Skeletal muscle satellite cell (primary cell): ENCODE measurements at regions not wholly inside any gene's neighbourhood (a gene's known extent, or its start where the extent isn't known, plus 50 kb on each side); places are given as distances from the start of the nearest gene placed in this dataset.
"Not testable (repeated sequence)": the region's sequence is repeated elsewhere in the genome, so short reads cannot be mapped to it uniquely, and the experiment has no call there.

ENCODE experiments used
- H3K27me3 ChIP-seq: 2 replicates; pipeline ENCODE4 v1.7.0; 2013; ENCODE audit warnings: low read length; ENCODE audit not compliant: control insufficient read depth, insufficient read depth
- H3K36me3 ChIP-seq: 2 replicates; pipeline ENCODE4 v1.7.0; 2013; ENCODE audit warnings: mild to moderate bottlenecking, control low read depth, low read length; ENCODE audit not compliant: insufficient read depth
- H3K4me1 ChIP-seq: 2 replicates; pipeline ENCODE4 v1.7.0; 2013; ENCODE audit warnings: low read length; ENCODE audit not compliant: control insufficient read depth, insufficient read depth
- H3K4me2 ChIP-seq: 2 replicates; pipeline ENCODE4 v1.7.0; 2013; ENCODE audit warnings: mild to moderate bottlenecking, low read length
- H3K4me3 ChIP-seq: 2 replicates; pipeline ENCODE4 v1.7.0; 2013; ENCODE audit warnings: low read length
- H3K9ac ChIP-seq: 2 replicates; pipeline ENCODE4 v1.7.0; 2013; ENCODE audit warnings: mild to moderate bottlenecking, low read depth, low read length, moderate library complexity
- H3K9me3 ChIP-seq: replicated peaks from 2 replicates; pipeline ENCODE4 v1.7.0; 2013; ENCODE audit warnings: mild to moderate bottlenecking, control low read depth, low read length

GRCh38 chr14:38693423-38693822 lies 409.6 kb downstream of the SEC23A start:
- no peak overlapping the region for H3K4me3 ChIP-seq
- no peak overlapping the region for H3K4me2 ChIP-seq
- no peaks in the 10 kb centered on the region for H3K9me3 ChIP-seq
- no peaks in the 10 kb centered on the region for H3K36me3 ChIP-seq
- no peaks in the 10 kb centered on the region for H3K4me1 ChIP-seq
- no peaks in the 10 kb centered on the region for H3K27me3 ChIP-seq
- no peak overlapping the region for H3K9ac ChIP-seq

- Histone ChIP-seq H3K4me1 (no peaks in the 10 kb centered on the region), H3K9me3 (no peaks in the 10 kb centered on the region), H3K4me3 (no peak overlapping the region), H3K36me3 (no peaks in the 10 kb centered on the region), H3K4me2 (no peak overlapping the region), H3K27me3 (no peaks in the 10 kb centered on the region), H3K9ac (no peak overlapping the region)
Measured at GRCh38 chr14:38669027-38669426, 413.1 kb upstream of the CLEC14A start.

- no peak overlapping the region for H3K9ac ChIP-seq
- H3K4me3 ChIP-seq: no peak overlapping the region
- no peaks in the 10 kb centered on the region for H3K36me3 ChIP-seq
- H3K4me1 ChIP-seq: no peaks in the 10 kb centered on the region
- peaks cover 4% of the 10 kb centered on the region for H3K27me3 ChIP-seq
- H3K4me2 ChIP-seq: no peak overlapping the region
- H3K9me3 ChIP-seq: no peaks in the 10 kb centered on the region
Measured at GRCh38 chr14:38663382-38663781, 407.5 kb upstream of the CLEC14A start.

GRCh38 chr14:38662781-38663180 lies 406.9 kb upstream of the CLEC14A start:
- H3K4me3 ChIP-seq: no peak overlapping the region
- no peaks in the 10 kb centered on the region for H3K4me1 ChIP-seq
- H3K36me3 ChIP-seq: no peaks in the 10 kb centered on the region
- no peak overlapping the region for H3K9ac ChIP-seq
- H3K9me3 ChIP-seq: no peaks in the 10 kb centered on the region
- H3K4me2 ChIP-seq: no peak overlapping the region
- peaks cover 4% of the 10 kb centered on the region for H3K27me3 ChIP-seq

GRCh38 chr14:38646391-38646790 lies 390.5 kb upstream of the CLEC14A start:
- Histone ChIP-seq H3K9me3 (no peaks in the 10 kb centered on the region), H3K9ac (no peak overlapping the region), H3K4me1 (no peaks in the 10 kb centered on the region), H3K27me3 (no peaks in the 10 kb centered on the region), H3K36me3 (no peaks in the 10 kb centered on the region), H3K4me2 (no peak overlapping the region), H3K4me3 (no peak overlapping the region)

GRCh38 chr14:38634913-38635312 lies 379.0 kb upstream of the CLEC14A start:
- not testable (repeated sequence) for H3K9ac ChIP-seq, H3K9me3 ChIP-seq, H3K4me3 ChIP-seq, H3K4me1 ChIP-seq, H3K36me3 ChIP-seq, H3K4me2 ChIP-seq, H3K27me3 ChIP-seq

- H3K36me3 ChIP-seq: no peaks in the 10 kb centered on the region
- H3K4me2 ChIP-seq: no peak overlapping the region
- peaks cover 3% of the 10 kb centered on the region for H3K27me3 ChIP-seq
- H3K4me1 ChIP-seq: no peaks in the 10 kb centered on the region
- H3K9ac ChIP-seq: no peak overlapping the region
- no peaks in the 10 kb centered on the region for H3K9me3 ChIP-seq
- no peak overlapping the region for H3K4me3 ChIP-seq
Measured at GRCh38 chr14:38629412-38629811, 373.5 kb upstream of the CLEC14A start.

GRCh38 chr14:38627163-38627562 lies 371.3 kb upstream of the CLEC14A start:
- no peaks in the 10 kb centered on the region for H3K9me3 ChIP-seq
- H3K4me2 ChIP-seq: no peak overlapping the region
- H3K36me3 ChIP-seq: no peaks in the 10 kb centered on the region
- no peak overlapping the region for H3K4me3 ChIP-seq
- H3K4me1 ChIP-seq: no peaks in the 10 kb centered on the region
- H3K9ac ChIP-seq: no peak overlapping the region
- H3K27me3 ChIP-seq: peaks cover 3% of the 10 kb centered on the region

- Histone ChIP-seq H3K4me3 (no peak overlapping the region), H3K4me1 (no peaks in the 10 kb centered on the region), H3K4me2 (no peak overlapping the region), H3K9me3 (no peaks in the 10 kb centered on the region), H3K27me3 (no peaks in the 10 kb centered on the region), H3K36me3 (no peaks in the 10 kb centered on the region), H3K9ac (no peak overlapping the region)
Measured at GRCh38 chr14:38623661-38624060, 367.8 kb upstream of the CLEC14A start.

- no peaks in the 10 kb centered on the region for H3K9me3 ChIP-seq
- H3K4me3 ChIP-seq: no peak overlapping the region
- H3K4me2 ChIP-seq: no peak overlapping the region
- no peaks in the 10 kb centered on the region for H3K4me1 ChIP-seq
- H3K36me3 ChIP-seq: no peaks in the 10 kb centered on the region
- H3K27me3 ChIP-seq: no peaks in the 10 kb centered on the region
- H3K9ac ChIP-seq: no peak overlapping the region
Measured at GRCh38 chr14:38618514-38618913, 362.6 kb upstream of the CLEC14A start.

- Histone ChIP-seq H3K9ac (no peak overlapping the region), H3K4me3 (no peak overlapping the region), H3K9me3 (no peaks in the 10 kb centered on the region), H3K27me3 (no peaks in the 10 kb centered on the region), H3K4me2 (no peak overlapping the region), H3K36me3 (no peaks in the 10 kb centered on the region), H3K4me1 (no peaks in the 10 kb centered on the region)
Measured at GRCh38 chr14:38616959-38617358, 361.1 kb upstream of the CLEC14A start.

GRCh38 chr14:38611928-38612327 lies 356.0 kb upstream of the CLEC14A start:
- Histone ChIP-seq H3K4me1 (no peaks in the 10 kb centered on the region), H3K4me3 (no peak overlapping the region), H3K27me3 (no peaks in the 10 kb centered on the region), H3K9ac (no peak overlapping the region), H3K36me3 (no peaks in the 10 kb centered on the region), H3K9me3 (no peaks in the 10 kb centered on the region), H3K4me2 (no peak overlapping the region)
